Thyroid gland (tissue), 4 donors: ENCODE measurements at regions not wholly inside any gene's neighbourhood (a gene's known extent, or its start where the extent isn't known, plus 50 kb on each side); places are given as distances from the start of the nearest gene placed in this dataset.

Experiments used
- DNase-seq, 2 donors: peaks; one replicate each; pipeline ENCODE4 v3.0.0-alpha.2; 2019
- H3K27ac ChIP-seq, 3 donors: fragments of 200-600 bp; sonication (generic); 1 replicate in 2 of 3; 2 replicates in 1 of 3; pipeline ENCODE4 v1.5.1; 2016 to 2019; ENCODE audit warnings: mild to moderate bottlenecking in 1 of 3, moderate library complexity in 1 of 3
- H3K27me3 ChIP-seq: fragments of 200-600 bp; sonication (generic); one replicate; pipeline ENCODE4 v1.5.1; 2019
- H3K36me3 ChIP-seq, 2 donors: fragments of 200-600 bp; sonication (generic); one replicate each; pipeline ENCODE4 v1.5.1; 2016 to 2019
- H3K4me1 ChIP-seq, 2 donors: fragments of 200-600 bp; sonication (generic); one replicate each; pipeline ENCODE4 v1.5.1; 2017 to 2019
- H3K4me3 ChIP-seq, 3 donors: fragments of 200-600 bp; sonication (generic); replicated peaks in 1 of 3; 1 replicate in 2 of 3; 2 replicates in 1 of 3; pipeline ENCODE4 v1.5.1; 2016; ENCODE audit warnings: mild to moderate bottlenecking in 1 of 3
- H3K9me3 ChIP-seq: fragments of 200-600 bp; sonication (generic); one replicate; pipeline ENCODE4 v1.5.1; 2017
- CTCF ChIP-seq, 6 experiments: fragments of 200-600 bp in 3 of 6; fragments of 450-650 bp in 3 of 6; sonication (generic) in 3 of 6; IDR thresholded peaks; one replicate each; pipeline ENCODE4 v1.5.1; 2016 to 2019; ENCODE audit warnings: antibody characterized with exemption in 6 of 6, mild to moderate bottlenecking in 2 of 6, inconsistent platforms in 1 of 6, moderate library complexity in 1 of 6
- POLR2A ChIP-seq, 2 donors: fragments of 450-650 bp; IDR thresholded peaks; one replicate each; pipeline ENCODE4 v1.6.1; 2017; ENCODE audit warnings: antibody characterized with exemption in 2 of 2, mild to moderate bottlenecking in 2 of 2, moderate library complexity in 1 of 2
- WGBS, 2 donors: methylation state at CpG; one replicate each; pipeline ENCODE4 v1.1.5; 2017; 5-methylcytosine and 5-hydroxymethylcytosine counted together
- intact Hi-C: fragments of 100-400 bp; cut with DNase I; formaldehyde crosslinking; loops from one replicate; pipeline ENCODE4 v1.15.1; 2023

DNA sequence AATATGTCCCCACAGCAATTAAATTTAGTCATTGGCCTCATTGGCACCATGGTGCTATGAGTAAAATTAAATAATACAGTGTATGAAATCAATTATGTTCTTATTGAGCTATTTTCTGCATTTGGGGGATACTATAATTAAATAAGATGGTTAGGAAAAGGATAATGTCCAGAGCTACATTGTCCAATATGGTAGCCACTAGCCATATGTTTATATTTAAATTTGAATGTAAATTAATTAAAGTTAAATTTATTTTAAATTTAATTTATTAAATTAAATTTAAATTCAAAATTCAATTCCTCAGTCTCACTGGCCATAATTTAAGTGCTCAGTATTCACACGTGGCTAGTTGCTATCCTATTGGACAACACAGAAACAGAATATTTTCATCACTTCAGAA, 115.7 kb downstream of the SPATA31D1 start:
- Histone ChIP-seq H3K36me3 (no peaks in the 10 kb centered on the region), H3K27me3 (no peaks in the 10 kb centered on the region), H3K4me3 (no peak overlapping the region), H3K4me1 (peaks cover 0 to 4% of the 10 kb centered on the region in 2 donors), H3K27ac (no peak overlapping the region), H3K9me3 (no peaks in the 10 kb centered on the region)
- intact Hi-C loops, result no loop called here
- WGBS, 2 donors, result 94 to 97% methylated on average over 1 of the region's 1 CpG
- TF ChIP-seq CTCF (IDR thresholded peaks at IDR 0.05), result no peak
- TF ChIP-seq POLR2A (IDR thresholded peaks at IDR 0.05), result no peak
- DNase-seq, result no peak

DNA sequence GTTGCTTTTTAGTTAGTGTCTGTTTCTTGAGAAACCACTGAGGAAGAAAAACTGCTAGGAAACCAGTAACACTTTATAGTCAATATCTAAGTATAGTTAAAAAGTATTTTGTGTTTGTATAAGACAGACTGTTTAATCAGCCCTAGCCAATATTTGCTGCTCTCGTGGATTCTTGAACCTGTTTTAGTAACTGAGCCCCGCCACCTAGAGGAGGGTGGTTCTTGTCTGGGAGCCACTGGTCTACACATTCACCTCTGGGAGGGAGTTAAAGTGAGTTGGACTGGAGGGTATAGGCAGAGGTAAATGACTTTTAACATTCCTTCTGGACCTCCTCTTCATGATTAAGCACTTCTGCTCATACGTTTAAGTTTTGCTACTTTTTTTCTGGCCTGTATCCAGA, 117.2 kb downstream of the SPATA31D1 start:
- Histone ChIP-seq H3K4me1 (peaks cover 0 to 4% of the 10 kb centered on the region in 2 donors), H3K36me3 (no peaks in the 10 kb centered on the region), H3K27ac (no peak overlapping the region), H3K9me3 (no peaks in the 10 kb centered on the region), H3K4me3 (no peak overlapping the region), H3K27me3 (no peaks in the 10 kb centered on the region)
- peak in 2 of 6 experiments; percentile 6 to 28 for TF ChIP-seq CTCF (IDR thresholded peaks at IDR 0.05)
- no peak for TF ChIP-seq POLR2A (IDR thresholded peaks at IDR 0.05)
- WGBS, 2 donors, result 38 to 56% methylated on average over 3 of the region's 3 CpGs
- intact Hi-C loops, result no loop called here
- peak; percentile 17 to 32 for DNase-seq

GRCh38 chr9:82106536-82106935, 118.0 kb downstream of the SPATA31D1 start:
- Histone ChIP-seq H3K36me3 (no peaks in the 10 kb centered on the region), H3K27me3 (no peaks in the 10 kb centered on the region), H3K4me3 (no peak overlapping the region), H3K27ac (no peak overlapping the region), H3K9me3 (no peaks in the 10 kb centered on the region), H3K4me1 (peaks cover 0 to 4% of the 10 kb centered on the region in 2 donors)
- no peak for TF ChIP-seq CTCF (IDR thresholded peaks at IDR 0.05)
- TF ChIP-seq POLR2A (IDR thresholded peaks at IDR 0.05), result no peak
- intact Hi-C loops, result no loop called here
- DNase-seq, result no peak

GRCh38 chr9:82108474-82108873, 119.9 kb downstream of the SPATA31D1 start:
- Histone ChIP-seq H3K9me3 (no peaks in the 10 kb centered on the region), H3K36me3 (no peaks in the 10 kb centered on the region), H3K4me1 (peaks cover 0 to 4% of the 10 kb centered on the region in 2 donors), H3K27ac (no peak overlapping the region), H3K4me3 (no peak overlapping the region), H3K27me3 (no peaks in the 10 kb centered on the region)
- no peak for TF ChIP-seq CTCF (IDR thresholded peaks at IDR 0.05)
- TF ChIP-seq POLR2A (IDR thresholded peaks at IDR 0.05), result no peak
- WGBS, 2 donors, result 92 to 98% methylated on average over 1 of the region's 1 CpG
- DNase-seq, result no peak
- intact Hi-C loops, result no loop called here

GRCh38 chr9:82108941-82109340, 120.4 kb downstream of the SPATA31D1 start:
- H3K4me1 ChIP-seq, result peaks cover 0 to 4% of the 10 kb centered on the region in 2 donors
- H3K9me3 ChIP-seq, result no peaks in the 10 kb centered on the region
- no peak overlapping the region for H3K27ac ChIP-seq
- DNase-seq, result no peak
- no peaks in the 10 kb centered on the region for H3K27me3 ChIP-seq
- no peak for TF ChIP-seq CTCF (IDR thresholded peaks at IDR 0.05)
- TF ChIP-seq POLR2A (IDR thresholded peaks at IDR 0.05), result no peak
- intact Hi-C loops, result no loop called here
- H3K36me3 ChIP-seq, result no peaks in the 10 kb centered on the region
- H3K4me3 ChIP-seq, result no peak overlapping the region
